ENCODE measurements at regions not wholly inside any gene's neighbourhood (a gene's known extent, or its start where the extent isn't known, plus 50 kb on each side); places are given as distances from the start of the nearest gene placed in this dataset.

DNA sequence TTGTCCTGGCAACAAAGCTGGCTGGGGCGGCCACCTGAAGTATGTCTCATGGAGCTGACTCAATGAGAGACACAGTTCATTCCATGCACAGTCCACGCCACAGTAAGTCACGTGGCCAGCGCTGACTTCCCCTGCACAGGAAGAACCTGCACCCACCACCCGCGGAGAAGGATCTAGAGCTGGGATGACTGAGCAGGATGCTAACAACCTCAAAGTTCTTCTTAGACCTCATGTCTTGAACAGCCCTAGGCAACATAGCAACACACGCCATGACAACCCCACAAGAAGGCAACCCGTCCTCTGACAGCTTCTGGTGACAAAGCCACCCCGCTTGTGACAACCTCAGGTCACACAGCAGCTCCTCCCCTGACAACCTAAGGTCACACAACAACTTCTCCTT is 76.9 kb upstream of the B3GAT1 start:
- no peaks in the 10 kb centered on the region for H3K23me2 ChIP-seq (ENCODE audit: low read depth, low read length)
- H3K4me2 ChIP-seq (ENCODE audit: insufficient read depth in 1 of 2, low read depth in 2 of 2, low read length in 2 of 2): no peak overlapping the region
- no peaks in the 10 kb centered on the region for H3K79me2 ChIP-seq (ENCODE audit: control insufficient read depth in 1 of 2, insufficient read depth in 2 of 2, low read length in 2 of 2)
- no peaks in the 10 kb centered on the region for H3K36me3 ChIP-seq (ENCODE audit: control insufficient read depth in 2 of 4, insufficient read depth in 4 of 4, low read length in 3 of 4)
- no peak overlapping the region for H3K27ac ChIP-seq (ENCODE audit: low read depth, low read length)
- POLR2A ChIA-PET (ENCODE audit: partially characterized antibody): no interaction called here
- H4K20me1 ChIP-seq (replicated peaks in 1 of 2; ENCODE audit: control insufficient read depth in 1 of 2, insufficient read depth in 2 of 2, low read length in 2 of 2): no peaks in the 10 kb centered on the region
- no peak overlapping the region for H4K91ac ChIP-seq (replicated peaks; ENCODE audit: insufficient read length, low read length)
- FAIRE-seq (no peak), DNase-seq (ENCODE audit: low read depth in 1 of 2, low spot score in 2 of 2) (no peak)
- H2AK5ac ChIP-seq (ENCODE audit: low read depth, low read length): no peak overlapping the region
- H4K5ac ChIP-seq (ENCODE audit: insufficient read length, low read depth, low read length): no peak overlapping the region
- no peak overlapping the region for H3K23ac ChIP-seq (ENCODE audit: insufficient read length)
- no peaks in the 10 kb centered on the region for H3K79me1 ChIP-seq (ENCODE audit: low read depth, low read length)
- no peak overlapping the region for H3K14ac ChIP-seq (ENCODE audit: insufficient read length)
- WGBS, 2 experiments (ENCODE audit: extremely low coverage in 1 of 2, insufficient coverage in 1 of 2, insufficient read length in 1 of 2, insufficient replicate concordance in 2 of 2, low coverage in 1 of 2, low lambda C conversion rate in 2 of 2, missing lambda C conversion rate in 1 of 2): 86% methylated on average over 9 of the region's 9 CpGs; no CpG with 5 or more reads in 1 of the 2 experiments
- no peaks in the 10 kb centered on the region; a peak in 1 of 7 replicates for H3K27me3 ChIP-seq (replicated peaks in 1 of 4; ENCODE audit: control insufficient read depth in 3 of 4, extremely low read depth in 1 of 4, insufficient read depth in 3 of 4, low read length in 3 of 4)
- H3K18ac ChIP-seq (ENCODE audit: extremely low read depth, low read length): no peak overlapping the region
- no peaks in the 10 kb centered on the region for H3K4me1 ChIP-seq (replicated peaks in 1 of 4; ENCODE audit: control insufficient read depth in 3 of 4, insufficient read depth in 4 of 4, low read length in 3 of 4)
- H3K4me3 ChIP-seq (ENCODE audit: extremely low read depth in 1 of 4, insufficient read depth in 2 of 4, low read depth in 3 of 4, low read length in 4 of 4): no peak overlapping the region
- H2AFZ ChIP-seq (ENCODE audit: low read length): no peak overlapping the region
- H3K9ac ChIP-seq (replicated peaks in 1 of 4; ENCODE audit: extremely low read depth in 1 of 4, low read depth in 3 of 4, low read length in 3 of 4): no peak overlapping the region
- no peak overlapping the region for H2BK12ac ChIP-seq (ENCODE audit: low read depth, low read length)
- no peak overlapping the region for H2BK20ac ChIP-seq (ENCODE audit: low read length)
- no peak overlapping the region for H2BK120ac ChIP-seq (replicated peaks; ENCODE audit: low read depth, low read length)
- no peak overlapping the region for H2BK15ac ChIP-seq (ENCODE audit: low read length)
- no peak overlapping the region for H2BK5ac ChIP-seq (ENCODE audit: low read depth, low read length)
- CTCF ChIA-PET (ENCODE audit: partially characterized antibody): interaction anchor here (1.0 to 1.4 kb wide), 3 partner anchors 11 to 114 kb away, joined by 3 read pairs; no protein-coding TSS in a partner anchor
- H3K9me3 ChIP-seq (ENCODE audit: insufficient read depth in 2 of 2, low read depth in 1 of 2, low read length in 1 of 2): no peaks in the 10 kb centered on the region
- no peak overlapping the region for H3K56ac ChIP-seq (replicated peaks; ENCODE audit: insufficient read length, low read depth, low read length)
- no peak overlapping the region for H4K8ac ChIP-seq (ENCODE audit: extremely low read depth, insufficient read depth, low read length)
- no peak overlapping the region for H3K4ac ChIP-seq (replicated peaks; ENCODE audit: insufficient read length, low read depth, low read length)
- TF ChIP-seq SIX5 (IDR thresholded peaks at IDR 0.05; ENCODE audit: low read depth, low read length): no peak
- no peak for TF ChIP-seq BACH1 (IDR thresholded peaks at IDR 0.05; ENCODE audit: low read length)
- TF ChIP-seq BCL11A (IDR thresholded peaks at IDR 0.05; ENCODE audit: low read depth in 2 of 2, low read length in 2 of 2): no peak
- TF ChIP-seq JUN (IDR thresholded peaks at IDR 0.05; ENCODE audit: low read depth, low read length): no peak
